Activated CD8-positive, alpha-beta memory T cell treated with anti-CD3 and anti-CD28 coated beads, Interleukin-2, amount 50 U/mL, for 1 hour (primary cell): ENCODE measurements at regions not wholly inside any gene's neighbourhood (a gene's known extent, or its start where the extent isn't known, plus 50 kb on each side); places are given as distances from the start of the nearest gene placed in this dataset.
"Not testable (repeated sequence)": the region's sequence is repeated elsewhere in the genome, so short reads cannot be mapped to it uniquely, and the experiment has no call there.

Experiments
- DNase-seq: peaks from one replicate; pipeline ENCODE4 v3.0.0-alpha.2; 2020; ENCODE audit errors: extremely low read depth

DNA sequence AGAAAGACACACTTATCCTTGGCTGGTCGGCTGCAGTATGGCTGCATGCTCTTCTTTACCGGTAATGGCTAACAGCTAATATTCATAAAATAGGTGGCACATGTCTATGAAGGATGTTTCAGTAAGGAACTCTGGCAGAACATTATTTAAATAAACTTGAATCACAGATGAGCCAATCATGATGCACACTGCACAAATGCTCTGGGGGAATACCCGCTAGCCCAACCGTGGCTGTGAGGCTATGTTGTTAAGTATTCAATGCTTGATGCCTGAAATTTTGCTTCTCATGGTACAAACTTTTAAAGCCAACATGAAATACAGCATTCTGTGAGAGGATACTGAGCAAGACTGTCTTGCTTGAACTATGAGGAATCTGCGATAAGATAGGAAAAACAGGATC is 505.8 kb downstream of the ZEB2 start:
- no peak for DNase-seq

DNA sequence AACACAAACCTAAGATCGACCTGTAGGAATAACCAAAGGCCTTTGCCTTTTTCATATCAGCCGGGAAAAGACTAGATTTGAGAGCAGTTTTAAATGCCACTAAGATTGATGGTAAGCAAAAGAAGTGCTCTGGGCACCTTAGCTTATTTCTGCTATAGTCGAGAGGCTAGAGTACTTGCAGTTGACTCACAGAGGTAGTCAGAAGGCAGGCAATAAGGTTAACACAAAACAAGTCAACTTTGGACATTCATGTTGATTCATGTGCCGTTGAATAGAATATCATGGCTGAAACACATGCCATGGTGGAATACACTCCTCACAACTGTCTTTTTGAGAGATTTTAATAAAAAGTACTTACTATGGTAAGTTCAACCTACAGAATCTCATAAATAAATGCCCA is 507.6 kb downstream of the ZEB2 start:
- DNase-seq, result no peak

GRCh38 chr2:144011553-144011952 is 508.4 kb downstream of the ZEB2 start:
- no peak for DNase-seq

DNA sequence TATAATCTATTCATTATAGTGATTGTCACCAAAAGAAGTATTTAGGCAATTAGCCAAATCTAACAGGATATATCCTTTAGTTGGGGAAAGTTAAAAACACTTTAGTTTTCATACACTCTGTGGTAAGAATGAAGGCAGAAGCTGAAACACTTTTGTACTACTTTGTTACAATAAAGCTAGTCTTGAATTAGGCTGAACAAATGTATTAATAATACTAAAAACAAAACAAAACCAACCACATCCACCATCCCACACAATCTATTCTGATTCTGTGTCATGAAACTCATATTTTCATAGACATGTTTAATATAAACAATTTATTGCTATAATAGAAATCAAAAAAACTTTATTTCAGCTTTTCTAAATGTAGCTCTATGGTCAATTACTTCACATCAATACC is 508.8 kb downstream of the ZEB2 start:
- no peak for DNase-seq

DNA sequence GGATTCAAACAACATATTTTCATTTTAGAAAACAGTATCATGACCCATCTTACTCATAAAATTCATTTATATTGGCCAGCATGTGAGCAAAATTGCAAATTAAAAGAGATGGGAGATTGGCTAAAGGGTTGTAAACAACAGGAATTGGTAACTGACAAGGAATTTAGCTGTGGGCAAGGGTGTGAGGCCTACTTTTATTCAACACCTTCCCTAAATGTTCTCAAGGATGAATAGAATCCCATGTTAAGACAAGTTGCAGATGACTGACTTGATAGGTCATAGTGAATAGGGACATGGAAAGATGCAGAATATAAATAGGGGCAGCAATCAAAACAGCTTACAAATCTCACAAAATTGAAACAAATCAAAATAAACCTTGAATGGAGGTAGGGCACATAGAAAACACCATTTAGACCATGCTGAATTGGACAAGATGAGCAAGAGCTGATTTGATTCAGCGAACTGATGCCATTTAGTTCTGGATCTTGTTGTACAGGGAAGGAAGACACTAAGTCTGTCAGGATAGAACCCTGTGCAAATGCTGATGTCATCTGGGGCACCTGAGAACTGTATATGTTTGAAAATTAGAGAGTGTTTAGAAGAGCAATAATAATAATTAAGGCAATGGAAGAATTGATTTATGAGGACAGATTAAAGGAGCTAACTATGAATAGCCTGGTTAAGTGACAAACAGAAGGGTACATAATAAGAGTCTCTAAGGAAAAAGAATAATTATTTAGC is 509.7 kb downstream of the ZEB2 start:
- DNase-seq, result no peak

GRCh38 chr2:144006139-144006538 is 513.8 kb downstream of the ZEB2 start:
- no peak for DNase-seq

DNA sequence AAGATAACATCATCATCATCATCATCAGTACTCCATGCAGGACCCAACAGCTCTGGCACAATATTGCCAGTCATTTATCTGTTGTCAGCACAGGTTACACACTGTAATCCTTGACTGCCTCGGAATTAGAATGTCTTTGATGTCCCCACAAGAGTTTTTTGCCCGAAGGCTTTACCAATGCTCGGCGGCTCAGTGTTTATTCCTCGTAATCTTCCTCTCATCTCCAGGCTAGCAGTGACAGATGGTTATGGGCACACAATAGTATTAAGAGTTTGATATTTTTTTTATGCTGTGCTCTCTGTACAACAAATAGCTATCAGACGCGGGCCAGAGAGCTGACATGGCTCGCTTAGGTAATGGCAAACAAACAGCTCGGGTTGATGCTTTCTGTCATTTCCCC is 515.2 kb downstream of the ZEB2 start:
- no peak for DNase-seq

DNA sequence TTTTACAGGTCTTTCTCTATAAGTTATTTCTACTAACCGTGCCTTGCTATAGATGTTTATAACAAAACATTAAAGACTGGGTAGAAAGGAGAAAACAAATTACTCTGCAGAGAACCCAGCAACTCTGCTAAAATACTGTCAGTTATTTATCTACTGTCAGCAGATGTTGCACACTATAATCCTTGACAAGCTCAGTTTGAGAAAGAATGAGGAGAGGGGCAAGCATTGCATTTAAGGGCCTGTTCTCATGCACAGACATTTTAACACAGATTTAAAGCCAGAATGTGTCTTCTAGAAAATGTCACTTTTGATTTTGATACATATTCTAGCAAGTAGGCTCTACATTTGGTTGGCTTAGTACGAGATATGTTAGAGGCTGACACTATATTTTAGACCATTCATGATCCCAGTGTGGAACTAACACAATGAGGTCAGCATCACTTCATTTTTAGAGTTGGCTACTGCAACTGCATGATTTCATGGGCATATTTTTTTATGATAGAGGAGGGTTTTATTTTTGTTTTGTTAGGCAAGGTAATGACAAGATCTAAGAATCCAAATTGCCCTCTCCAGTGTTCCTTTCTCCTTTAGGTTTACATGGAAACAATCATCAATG is 516.4 kb downstream of the ZEB2 start:
- no peak for DNase-seq

GRCh38 chr2:143996974-143997373 is 522.9 kb downstream of the ZEB2 start:
- DNase-seq, result no peak

- no peak for DNase-seq
Observed at GRCh38 chr2:143994961-143995360, 525.0 kb downstream of the ZEB2 start.

DNA sequence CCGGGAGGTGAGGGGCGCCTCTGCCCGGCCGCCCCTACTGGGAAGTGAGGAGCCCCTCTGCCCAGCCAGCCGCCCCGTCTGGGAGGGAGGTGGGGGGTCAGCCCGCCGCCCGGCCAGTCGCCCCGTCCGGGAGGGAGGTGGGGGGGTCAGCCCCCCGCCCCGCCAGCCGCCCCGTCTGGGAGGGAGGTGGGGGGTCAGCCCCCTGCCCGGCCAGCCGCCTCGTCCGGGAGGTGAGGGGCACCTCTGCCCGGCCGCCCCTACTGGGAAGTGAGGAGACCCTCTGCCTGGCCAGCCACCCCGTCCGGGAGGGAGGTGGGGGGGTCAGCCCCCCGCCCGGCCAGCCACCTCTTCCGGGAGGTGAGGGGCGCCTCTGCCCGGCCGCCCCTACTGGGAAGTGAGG is 528.3 kb downstream of the ZEB2 start:
- not testable (repeated sequence) for DNase-seq

DNA sequence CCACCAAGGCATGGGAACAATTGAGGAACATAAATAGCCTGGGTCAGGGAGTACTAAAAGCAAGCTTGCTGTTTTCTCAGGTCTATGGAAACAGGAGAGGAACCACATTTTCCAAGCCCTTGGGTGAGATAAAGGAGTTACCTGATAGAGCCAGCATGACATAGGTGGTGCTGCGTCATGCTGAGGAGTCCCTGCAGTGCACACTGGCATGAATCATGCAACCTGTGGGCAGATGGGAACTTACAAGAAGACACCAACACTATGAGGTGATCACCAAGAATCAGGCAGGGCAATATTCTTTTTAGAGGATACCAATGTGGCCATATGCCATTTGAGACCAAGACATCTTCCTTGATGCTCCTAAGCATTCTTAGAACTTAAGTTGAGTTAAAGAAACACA is 531.8 kb downstream of the ZEB2 start:
- DNase-seq, result no peak

DNA sequence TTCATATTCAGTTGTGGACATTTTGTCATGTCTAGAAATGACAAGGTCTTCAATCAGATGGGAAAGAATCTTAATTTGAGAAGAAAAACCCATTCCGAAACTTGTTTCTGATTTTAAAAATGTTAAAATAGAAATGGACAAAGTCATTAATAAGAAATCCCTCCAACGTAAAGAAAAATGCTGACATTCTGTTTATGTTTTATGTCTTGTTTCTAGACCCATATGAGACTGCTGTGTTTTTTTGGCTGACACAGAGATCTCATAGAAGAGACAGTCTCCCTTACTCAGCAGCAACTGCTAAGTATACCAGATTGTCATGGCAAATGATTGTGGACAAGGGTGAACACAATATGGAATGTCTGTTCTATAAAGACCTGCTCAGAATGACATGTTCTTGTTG is 538.5 kb downstream of the ZEB2 start:
- DNase-seq, result no peak

- no peak for DNase-seq
Observed at GRCh38 chr2:143977356-143977755, 542.6 kb downstream of the ZEB2 start.

- DNase-seq, result no peak
Observed at GRCh38 chr2:143975216-143975615, 544.7 kb downstream of the ZEB2 start.

DNA sequence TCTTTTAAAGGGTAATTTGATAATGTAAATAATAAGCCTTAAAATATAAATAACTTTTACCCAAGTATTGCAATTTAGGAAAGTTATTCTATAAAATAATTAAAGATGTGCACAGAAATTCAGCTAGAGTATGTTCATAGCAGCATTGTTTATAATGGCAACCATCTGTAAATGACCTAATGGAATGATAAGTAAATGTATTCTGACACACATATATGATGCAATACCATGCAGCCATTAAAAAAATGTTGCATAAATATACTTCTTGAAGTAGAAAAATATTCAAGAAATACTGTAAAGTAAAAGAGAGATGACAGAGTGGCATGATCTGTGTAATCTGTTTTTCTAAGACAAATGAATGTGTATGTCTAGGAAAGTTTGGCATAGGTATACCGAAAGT is 545.7 kb downstream of the ZEB2 start:
- no peak for DNase-seq

DNA sequence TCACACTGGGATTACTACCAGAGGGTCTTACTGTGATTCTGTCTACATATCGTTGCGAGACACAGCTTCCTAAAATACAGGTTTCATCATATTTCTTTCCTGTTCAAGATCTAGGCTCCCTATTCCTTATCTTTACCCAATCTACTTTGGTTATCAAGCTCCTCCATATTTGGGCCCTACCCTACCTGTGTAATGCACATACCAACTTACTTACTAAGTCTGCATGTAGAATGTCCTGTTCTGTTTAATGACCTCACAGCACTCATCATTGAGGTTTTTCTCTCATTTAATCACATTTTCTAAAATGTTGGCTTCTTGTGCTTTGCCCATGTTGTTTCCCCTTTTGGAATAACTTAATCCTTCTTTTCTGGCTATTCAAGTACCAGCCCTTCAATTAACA is 551.1 kb downstream of the ZEB2 start:
- DNase-seq, result no peak

GRCh38 chr2:143968360-143968759 is 551.6 kb downstream of the ZEB2 start:
- DNase-seq, result no peak

GRCh38 chr2:143965493-143966164 is 554.3 kb downstream of the ZEB2 start:
- DNase-seq, result no peak

DNA sequence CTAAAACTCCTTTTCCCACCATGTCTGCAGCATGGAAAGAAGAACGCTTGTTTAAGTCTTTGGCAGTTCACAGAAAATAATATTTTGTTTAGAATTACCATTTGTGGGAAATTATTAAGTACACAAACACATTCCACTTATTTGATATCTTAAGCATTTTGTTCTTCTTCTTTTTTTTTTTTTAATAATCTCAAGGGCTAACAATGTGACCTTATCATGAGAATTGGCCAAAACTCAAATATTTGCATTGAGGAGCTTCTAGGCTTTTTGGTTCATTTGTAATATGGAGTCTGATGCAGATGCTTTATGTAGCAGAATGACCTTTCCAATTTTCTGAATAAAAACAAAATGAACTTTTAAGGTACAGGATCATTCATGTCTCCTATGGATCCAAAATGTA is 555.0 kb downstream of the ZEB2 start:
- no peak for DNase-seq

GRCh38 chr2:143960177-143960576 is 559.7 kb downstream of the ZEB2 start:
- DNase-seq, result no peak

- no peak for DNase-seq
Observed at GRCh38 chr2:143957321-143957720, 562.6 kb downstream of the ZEB2 start.

- no peak for DNase-seq
Observed at GRCh38 chr2:143955401-143956065, 564.4 kb downstream of the ZEB2 start.
